Thyroid gland (tissue), 4 donors: ENCODE measurements at regions not wholly inside any gene's neighbourhood (a gene's known extent, or its start where the extent isn't known, plus 50 kb on each side); places are given as distances from the start of the nearest gene placed in this dataset.

Experiments used
- POLR2A ChIP-seq, 2 donors: fragments of 450-650 bp; IDR thresholded peaks; one replicate each; pipeline ENCODE4 v1.6.1; 2017; ENCODE audit warnings: antibody characterized with exemption in 2 of 2, mild to moderate bottlenecking in 2 of 2, moderate library complexity in 1 of 2
- TF ChIP-seq, protein P1 (sequence below), 6 experiments: fragments of 200-600 bp in 3 of 6; fragments of 450-650 bp in 3 of 6; sonication (generic) in 3 of 6; IDR thresholded peaks; one replicate each; pipeline ENCODE4 v1.5.1; 2016 to 2019; ENCODE audit warnings: antibody characterized with exemption in 6 of 6, mild to moderate bottlenecking in 2 of 6, inconsistent platforms in 1 of 6, moderate library complexity in 1 of 6

DNA sequence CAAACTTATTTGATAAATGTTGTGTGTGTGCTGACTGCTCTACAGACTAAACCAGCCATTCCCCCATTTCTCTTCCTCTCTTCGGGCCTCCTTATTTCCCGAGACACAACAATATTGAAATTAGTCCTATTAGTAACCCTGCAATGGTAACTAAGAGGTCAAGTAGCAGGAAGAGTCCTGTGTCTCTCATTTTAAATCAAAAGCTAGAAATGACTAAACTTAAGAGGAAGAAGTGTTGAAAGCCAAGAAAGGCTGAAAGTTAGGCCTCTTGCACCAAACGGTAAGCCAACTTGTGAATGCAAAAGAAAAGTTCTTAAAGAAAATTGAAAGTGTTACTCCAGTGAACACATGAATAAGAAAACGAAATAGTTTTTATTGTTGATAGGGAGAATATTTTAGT, 357.8 kb upstream of the SLC7A11 start:
- TF ChIP-seq POLR2A (IDR thresholded peaks at IDR 0.05): no peak
- TF ChIP-seq, protein P1, sequence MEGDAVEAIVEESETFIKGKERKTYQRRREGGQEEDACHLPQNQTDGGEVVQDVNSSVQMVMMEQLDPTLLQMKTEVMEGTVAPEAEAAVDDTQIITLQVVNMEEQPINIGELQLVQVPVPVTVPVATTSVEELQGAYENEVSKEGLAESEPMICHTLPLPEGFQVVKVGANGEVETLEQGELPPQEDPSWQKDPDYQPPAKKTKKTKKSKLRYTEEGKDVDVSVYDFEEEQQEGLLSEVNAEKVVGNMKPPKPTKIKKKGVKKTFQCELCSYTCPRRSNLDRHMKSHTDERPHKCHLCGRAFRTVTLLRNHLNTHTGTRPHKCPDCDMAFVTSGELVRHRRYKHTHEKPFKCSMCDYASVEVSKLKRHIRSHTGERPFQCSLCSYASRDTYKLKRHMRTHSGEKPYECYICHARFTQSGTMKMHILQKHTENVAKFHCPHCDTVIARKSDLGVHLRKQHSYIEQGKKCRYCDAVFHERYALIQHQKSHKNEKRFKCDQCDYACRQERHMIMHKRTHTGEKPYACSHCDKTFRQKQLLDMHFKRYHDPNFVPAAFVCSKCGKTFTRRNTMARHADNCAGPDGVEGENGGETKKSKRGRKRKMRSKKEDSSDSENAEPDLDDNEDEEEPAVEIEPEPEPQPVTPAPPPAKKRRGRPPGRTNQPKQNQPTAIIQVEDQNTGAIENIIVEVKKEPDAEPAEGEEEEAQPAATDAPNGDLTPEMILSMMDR (IDR thresholded peaks at IDR 0.05): no peak
